CD14-positive monocyte (primary cell): ENCODE measurements at regions not wholly inside any gene's neighbourhood (a gene's known extent, or its start where the extent isn't known, plus 50 kb on each side); places are given as distances from the start of the nearest gene placed in this dataset.

Experiments used
- DNase-seq, 3 donors: peaks; one replicate each; pipeline ENCODE4 v3.0.0-alpha.2; 2011 to 2022
- H2AFZ ChIP-seq: 2 replicates; pipeline ENCODE4 v1.6.0; 2012; ENCODE audit warnings: mild to moderate bottlenecking, low read depth, low read length, inconsistent platforms; ENCODE audit not compliant: insufficient read depth, poor library complexity, severe bottlenecking
- H3K27ac ChIP-seq, 2 donors: 1 replicate in 1 of 2; 2 replicates in 1 of 2; pipeline ENCODE4 v1.5.1; 2012 to 2013; ENCODE audit warnings: low read length in 2 of 2, control low read depth in 1 of 2, inconsistent platforms in 1 of 2, low read depth in 1 of 2, mild to moderate bottlenecking in 1 of 2
- H3K27me3 ChIP-seq, 2 donors: one replicate each; pipeline versions ENCODE4 v1.6.0 to v1.6.1; 2011 to 2013; ENCODE audit warnings: low read length in 2 of 2; ENCODE audit not compliant: control insufficient read depth in 2 of 2, insufficient read depth in 2 of 2
- H3K36me3 ChIP-seq, 2 donors: replicated peaks in 1 of 2; 1 replicate in 1 of 2; 2 replicates in 1 of 2; pipeline versions ENCODE4 v1.5.1 to v1.6.1; 2012 to 2013; ENCODE audit warnings: low read length in 2 of 2, control low read depth in 1 of 2, inconsistent platforms in 1 of 2, mild to moderate bottlenecking in 1 of 2; ENCODE audit not compliant: insufficient read depth in 2 of 2, control insufficient read depth in 1 of 2
- H3K4me1 ChIP-seq, 2 donors: 1 replicate in 1 of 2; 2 replicates in 1 of 2; pipeline versions ENCODE4 v1.5.1 to v1.6.1; 2012 to 2013; ENCODE audit warnings: low read length in 2 of 2, control low read depth in 1 of 2, inconsistent platforms in 1 of 2, mild to moderate bottlenecking in 1 of 2, moderate library complexity in 1 of 2; ENCODE audit not compliant: insufficient read depth in 2 of 2, control insufficient read depth in 1 of 2
- H3K4me2 ChIP-seq: replicated peaks from 2 replicates; pipeline ENCODE3; 2012; ENCODE audit warnings: low read length, moderate library complexity, mild to moderate bottlenecking; ENCODE audit not compliant: poor library complexity, severe bottlenecking; ENCODE audit errors: extremely low read depth
- H3K4me3 ChIP-seq, 3 experiments: fragments of 200-600 bp in 1 of 3; sonication (generic) in 1 of 3; replicated peaks in 1 of 3; 1 replicate in 2 of 3; 2 replicates in 1 of 3; pipeline ENCODE4 v1.5.1; 2011 to 2013; ENCODE audit warnings: low read length in 3 of 3, mild to moderate bottlenecking in 3 of 3, control low read depth in 2 of 3, low read depth in 2 of 3, inconsistent platforms in 1 of 3, moderate library complexity in 1 of 3
- H3K79me2 ChIP-seq: 2 replicates; pipeline ENCODE4 v1.6.0; 2012; ENCODE audit warnings: mild to moderate bottlenecking, control low read depth, inconsistent platforms, low read length, moderate library complexity; ENCODE audit not compliant: insufficient read depth
- H3K9ac ChIP-seq: 2 replicates; pipeline ENCODE4 v1.6.0; 2017; ENCODE audit warnings: low read length, mild to moderate bottlenecking; ENCODE audit not compliant: insufficient read depth, poor library complexity, severe bottlenecking
- H3K9me3 ChIP-seq, 2 donors: replicated peaks in 1 of 2; 1 replicate in 1 of 2; 2 replicates in 1 of 2; pipeline versions ENCODE4 v1.5.1 to v1.6.1; 2012 to 2013; ENCODE audit warnings: low read length in 2 of 2, control low read depth in 1 of 2; ENCODE audit not compliant: control insufficient read depth in 1 of 2, insufficient read depth in 1 of 2
- H4K20me1 ChIP-seq: 2 replicates; pipeline ENCODE4 v1.6.0; 2012; ENCODE audit warnings: mild to moderate bottlenecking, low read length, control low read depth, moderate library complexity; ENCODE audit not compliant: insufficient read depth
- H3K27ac Mint-ChIP-seq, 7 donors: one replicate each; pipeline ENCODE4 v1.8.0; 2020; ENCODE audit warnings: mild to moderate bottlenecking in 7 of 7, mixed read lengths in 7 of 7, moderate library complexity in 6 of 7, inconsistent platforms in 2 of 7
- H3K27me3 Mint-ChIP-seq, 3 donors: one replicate each; pipeline ENCODE4 v1.8.0; 2021 to 2022; ENCODE audit warnings: low read depth in 3 of 3, mild to moderate bottlenecking in 3 of 3, mixed read lengths in 3 of 3, moderate library complexity in 3 of 3, inconsistent platforms in 1 of 3
- H3K36me3 Mint-ChIP-seq, 2 donors: one replicate each; pipeline ENCODE4 v1.8.0; 2020; ENCODE audit warnings: mixed read lengths in 2 of 2, inconsistent platforms in 1 of 2, mild to moderate bottlenecking in 1 of 2
- H3K4me1 Mint-ChIP-seq: one replicate; pipeline ENCODE4 v1.8.0; 2020; ENCODE audit warnings: mild to moderate bottlenecking, mixed read lengths
- H3K4me3 Mint-ChIP-seq, 2 donors: one replicate each; pipeline ENCODE4 v1.8.0; 2020; ENCODE audit warnings: mild to moderate bottlenecking in 2 of 2, mixed read lengths in 2 of 2, moderate library complexity in 1 of 2
- H3K9me3 Mint-ChIP-seq, 7 donors: one replicate each; pipeline ENCODE4 v1.8.0; 2020 to 2022; ENCODE audit warnings: mixed read lengths in 7 of 7, mild to moderate bottlenecking in 6 of 7, moderate library complexity in 6 of 7, inconsistent platforms in 2 of 7
- CTCF ChIP-seq: fragments of 200-600 bp; IDR thresholded peaks from one replicate; pipeline ENCODE4 v1.8.0; 2022; ENCODE audit warnings: antibody characterized with exemption, mild to moderate bottlenecking
- WGBS: methylation state at CpG from one replicate; pipeline ENCODE4 v1.1.5; 2013; ENCODE audit warnings: missing lambda C conversion rate; ENCODE audit not compliant: insufficient coverage; 5-methylcytosine and 5-hydroxymethylcytosine counted together
- intact Hi-C, 2 donors: fragments of 100-400 bp; cut with micrococcal nuclease; formaldehyde crosslinking; loops; one replicate each; pipeline versions ENCODE4 v1.15.0 to v1.15.1; 2023

- DNase-seq: no peak
- Mint-ChIP-seq H3K9me3 (peaks cover 0 to 3% (median 0%) of the 10 kb centered on the region in 7 donors), H3K27ac (no peak overlapping the region), H3K4me3 (no peak overlapping the region), H3K27me3 (no peaks in the 10 kb centered on the region), H3K36me3 (no peaks in the 10 kb centered on the region), H3K4me1 (peaks cover 8% of the 10 kb centered on the region)
- H3K79me2 ChIP-seq: no peaks in the 10 kb centered on the region
- WGBS: no CpG with 5 or more reads among the region's 1 CpG
- H3K36me3 ChIP-seq: no peaks in the 10 kb centered on the region
- H2AFZ ChIP-seq: peak overlapping the region; percentile 10
- H3K27me3 ChIP-seq: no peaks in the 10 kb centered on the region
- H3K4me3 ChIP-seq: no peak overlapping the region
- H4K20me1 ChIP-seq: no peaks in the 10 kb centered on the region
- intact Hi-C loops: loop anchor here (5.0 to 10.0 kb wide), 5 partner anchors 660 to 913 kb away; no protein-coding TSS in a partner anchor
- peaks cover 7 to 8% of the 10 kb centered on the region in 2 donors for H3K4me1 ChIP-seq
- TF ChIP-seq CTCF: no peak
- no peak overlapping the region for H3K9ac ChIP-seq
- no peaks in the 10 kb centered on the region for H3K9me3 ChIP-seq
- no peak overlapping the region for H3K27ac ChIP-seq
- no peak overlapping the region for H3K4me2 ChIP-seq
Measured at GRCh38 chr14:65162031-65162430, 59.7 kb upstream of the MAX start.

- H3K27ac Mint-ChIP-seq: peak overlapping the region in 1 of 7 donors; percentile 27
- 80% methylated on average over 3 of the region's 6 CpGs for WGBS
- intact Hi-C loops: loop anchor here (2.0 to 10.0 kb wide), 6 partner anchors 658 to 911 kb away; no protein-coding TSS in a partner anchor
Measured at GRCh38 chr14:65164068-65164824, 61.9 kb upstream of the MAX start.

More at GRCh38 chr14:65164068-65164824, 61.9 kb upstream of the MAX start:
- Histone ChIP-seq H3K27me3 (no peaks in the 10 kb centered on the region), H3K4me2 (no peak overlapping the region), H3K4me1 (peaks cover 0 to 7% of the 10 kb centered on the region in 2 donors), H3K9ac (no peak overlapping the region), H3K9me3 (no peaks in the 10 kb centered on the region), H3K79me2 (no peaks in the 10 kb centered on the region), H4K20me1 (no peaks in the 10 kb centered on the region), H3K36me3 (no peaks in the 10 kb centered on the region), H3K4me3 (no peak overlapping the region), H2AFZ (no peak overlapping the region), H3K27ac (no peak overlapping the region)
- peak; percentile 88 for TF ChIP-seq CTCF
- H3K27me3 Mint-ChIP-seq: no peaks in the 10 kb centered on the region
- H3K4me1 Mint-ChIP-seq: peaks cover 7% of the 10 kb centered on the region
- H3K9me3 Mint-ChIP-seq: peaks cover 0 to 3% (median 0%) of the 10 kb centered on the region in 7 donors
- DNase-seq: peak; percentile 19 to 50 (median 42)
- H3K36me3 Mint-ChIP-seq: no peaks in the 10 kb centered on the region
- H3K4me3 Mint-ChIP-seq: no peak overlapping the region
